Mucosa of descending colon (tissue), 3 donors: ENCODE measurements at regions not wholly inside any gene's neighbourhood (a gene's known extent, or its start where the extent isn't known, plus 50 kb on each side); places are given as distances from the start of the nearest gene placed in this dataset.
"Not testable (repeated sequence)": the region's sequence is repeated elsewhere in the genome, so short reads cannot be mapped to it uniquely, and the experiment has no call there.

Experiments
- ATAC-seq: fragments of 200-7000 bp; cut with Tn5 transposase; one replicate; pipeline ENCODE4 v1.9.1; 2020; ENCODE audit warnings: mild to moderate bottlenecking, moderate library complexity
- DNase-seq, 3 donors: peaks; one replicate each; pipeline ENCODE4 v3.0.0-alpha.2; 2020
- H3K36me3 ChIP-seq: fragments of 200-600 bp; one replicate; pipeline ENCODE4 v1.8.0; 2021; ENCODE audit warnings: low read depth, mild to moderate bottlenecking
- H3K4me1 ChIP-seq: fragments of 200-600 bp; one replicate; pipeline ENCODE4 v1.8.0; 2021; ENCODE audit warnings: low read depth, mild to moderate bottlenecking
- H3K4me3 ChIP-seq: fragments of 200-600 bp; one replicate; pipeline ENCODE4 v1.8.0; 2021; ENCODE audit warnings: mild to moderate bottlenecking
- H3K9me3 ChIP-seq: fragments of 200-600 bp; one replicate; pipeline ENCODE4 v1.8.0; 2021; ENCODE audit warnings: mild to moderate bottlenecking
- intact Hi-C, 2 donors: fragments of 100-400 bp; cut with DNase I in 1 of 2; cut with micrococcal nuclease in 1 of 2; formaldehyde crosslinking; loops; one replicate each; pipeline versions ENCODE4 v1.11.0 to v1.11.1; 2022; cut with DNase I, micrococcal nuclease
- TF ChIP-seq, protein P1 (sequence below): fragments of 200-600 bp; IDR thresholded peaks from one replicate; pipeline ENCODE4 v1.8.0; 2022; ENCODE audit warnings: antibody characterized with exemption, mild to moderate bottlenecking
- donor health status: DM: no; HTN: no; CAD: no; lungs with moderate emphysema.
- donor health status: DM: no; HTN: no; CAD: no.
- donor health status: DM: no; HTN: yes; CAD: no.

DNA sequence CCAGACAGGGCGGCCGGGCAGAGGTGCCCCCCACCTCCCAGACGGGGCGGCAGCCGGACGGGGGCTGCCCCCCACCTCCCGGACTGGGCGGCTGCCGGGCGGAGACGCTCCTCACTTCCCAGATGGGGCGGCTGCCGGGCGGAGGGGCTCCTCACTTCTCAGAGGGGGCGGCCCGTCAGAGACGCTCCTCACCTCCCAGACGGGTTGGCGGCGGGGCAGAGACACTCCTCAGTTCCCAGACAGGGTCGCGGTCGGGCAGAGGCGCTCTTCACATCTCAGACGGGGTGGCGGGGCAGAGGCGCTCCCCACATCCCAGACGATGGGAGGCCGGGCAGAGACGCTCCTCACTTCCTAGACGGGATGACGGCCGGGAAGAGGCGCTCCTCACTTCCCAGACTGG, 68.5 kb upstream of the GPC4 start:
- ATAC-seq = not testable (repeated sequence)

DNA sequence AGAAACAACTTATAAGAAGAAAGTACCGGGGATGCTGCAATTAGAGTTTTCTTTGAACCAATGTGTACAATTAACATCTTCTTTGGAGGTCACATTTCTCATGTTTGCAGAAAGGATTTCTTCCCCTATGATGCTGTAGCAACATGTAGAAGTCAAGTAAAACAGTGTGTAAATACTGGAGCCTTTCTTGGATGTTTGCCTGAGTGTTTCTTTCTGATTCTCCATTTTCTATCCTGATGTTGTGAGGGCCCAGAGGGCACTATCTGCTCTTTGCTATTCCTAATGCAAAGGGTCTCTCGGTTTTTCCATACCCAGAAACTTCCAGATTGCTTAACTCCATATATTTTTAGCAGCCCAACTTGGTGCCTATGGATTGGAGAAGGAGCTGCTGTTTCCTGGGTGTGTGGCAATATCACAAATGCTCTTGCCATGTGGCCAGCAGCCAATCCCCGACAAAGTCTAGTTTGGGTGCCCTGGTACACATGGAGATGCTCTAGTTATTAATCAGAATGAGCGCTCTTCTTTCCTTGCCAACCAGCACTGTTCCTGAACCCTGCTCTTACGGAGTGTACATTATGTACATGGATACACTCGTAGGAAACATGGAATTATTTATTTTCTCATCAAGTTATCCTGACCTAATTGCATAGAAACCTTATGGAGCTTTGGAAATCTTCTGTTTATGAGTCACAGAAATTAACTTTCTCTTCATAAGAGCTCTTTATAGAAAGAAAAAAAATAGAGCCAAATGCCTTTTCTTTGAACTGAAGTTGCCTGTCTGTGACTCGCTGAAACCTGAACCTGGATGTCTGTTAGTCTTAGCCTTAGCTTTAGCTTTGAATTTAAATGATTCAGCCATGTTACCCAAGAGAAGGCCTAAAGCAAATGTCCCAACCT, 67.0 kb upstream of the GPC4 start:
- Histone ChIP-seq H3K36me3 (no peaks in the 10 kb centered on the region), H3K4me3 (no peak overlapping the region), H3K4me1 (no peaks in the 10 kb centered on the region), H3K9me3 (no peaks in the 10 kb centered on the region)
- DNase-seq (no peak), ATAC-seq (no peak)
- intact Hi-C loops = no loop called here
- TF ChIP-seq, protein P1, sequence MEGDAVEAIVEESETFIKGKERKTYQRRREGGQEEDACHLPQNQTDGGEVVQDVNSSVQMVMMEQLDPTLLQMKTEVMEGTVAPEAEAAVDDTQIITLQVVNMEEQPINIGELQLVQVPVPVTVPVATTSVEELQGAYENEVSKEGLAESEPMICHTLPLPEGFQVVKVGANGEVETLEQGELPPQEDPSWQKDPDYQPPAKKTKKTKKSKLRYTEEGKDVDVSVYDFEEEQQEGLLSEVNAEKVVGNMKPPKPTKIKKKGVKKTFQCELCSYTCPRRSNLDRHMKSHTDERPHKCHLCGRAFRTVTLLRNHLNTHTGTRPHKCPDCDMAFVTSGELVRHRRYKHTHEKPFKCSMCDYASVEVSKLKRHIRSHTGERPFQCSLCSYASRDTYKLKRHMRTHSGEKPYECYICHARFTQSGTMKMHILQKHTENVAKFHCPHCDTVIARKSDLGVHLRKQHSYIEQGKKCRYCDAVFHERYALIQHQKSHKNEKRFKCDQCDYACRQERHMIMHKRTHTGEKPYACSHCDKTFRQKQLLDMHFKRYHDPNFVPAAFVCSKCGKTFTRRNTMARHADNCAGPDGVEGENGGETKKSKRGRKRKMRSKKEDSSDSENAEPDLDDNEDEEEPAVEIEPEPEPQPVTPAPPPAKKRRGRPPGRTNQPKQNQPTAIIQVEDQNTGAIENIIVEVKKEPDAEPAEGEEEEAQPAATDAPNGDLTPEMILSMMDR = no peak

More for the DNA sequence above, 68.5 kb upstream of the GPC4 start:
- H3K36me3 ChIP-seq, H3K4me1 ChIP-seq, H3K9me3 ChIP-seq, intact Hi-C loops, DNase-seq, H3K4me3 ChIP-seq: not testable (repeated sequence)

DNA sequence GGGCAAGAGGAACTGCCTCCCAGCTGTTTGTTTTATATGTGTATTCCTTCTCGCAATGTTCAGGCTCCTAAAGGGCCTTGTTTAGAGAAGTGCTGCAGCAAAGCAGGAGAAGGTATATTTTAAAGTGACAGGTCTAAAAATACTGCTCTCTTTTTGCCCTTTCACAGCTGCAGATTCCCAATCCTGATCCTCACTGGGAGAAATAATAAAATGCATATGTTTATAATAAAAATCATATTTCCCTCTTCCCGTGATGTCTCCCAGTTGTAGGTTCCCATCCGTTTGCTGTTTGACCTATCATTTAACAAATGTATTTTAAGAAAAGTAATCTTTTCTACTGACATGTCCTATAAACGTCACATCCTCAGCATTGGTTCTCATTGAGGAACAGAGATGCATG, 62.7 kb upstream of the GPC4 start:
- H3K4me1 ChIP-seq = no peaks in the 10 kb centered on the region
- TF ChIP-seq, protein P1 = no peak
- ATAC-seq (no peak), DNase-seq (no peak)
- no peaks in the 10 kb centered on the region for H3K9me3 ChIP-seq
- H3K36me3 ChIP-seq = no peaks in the 10 kb centered on the region
- intact Hi-C loops = no loop called here
- H3K4me3 ChIP-seq = no peak overlapping the region

DNA sequence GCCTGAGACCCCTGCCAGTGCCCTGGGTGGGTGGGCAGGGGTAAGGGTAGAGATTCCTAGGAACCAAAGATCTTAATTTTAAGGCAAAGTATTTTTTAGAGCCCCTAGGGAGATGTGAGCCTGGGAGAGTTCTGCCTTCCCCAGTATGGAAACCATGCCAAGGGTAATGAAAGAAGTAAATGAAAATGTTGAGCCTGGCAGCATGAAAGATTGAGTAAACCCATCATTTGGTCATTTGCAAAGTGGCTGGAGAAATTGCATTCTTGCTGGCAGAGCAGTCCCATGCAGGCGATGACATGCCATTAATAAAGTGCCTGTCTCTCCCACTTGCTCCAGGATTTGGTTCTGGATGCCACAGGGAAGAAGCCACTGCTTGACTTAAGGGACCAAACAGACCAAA, 60.7 kb upstream of the GPC4 start:
- H3K4me3 ChIP-seq = no peak overlapping the region
- TF ChIP-seq, protein P1 = no peak
- no peaks in the 10 kb centered on the region for H3K4me1 ChIP-seq
- no peaks in the 10 kb centered on the region for H3K36me3 ChIP-seq
- intact Hi-C loops = no loop called here
- DNase-seq (no peak), ATAC-seq (no peak)
- H3K9me3 ChIP-seq = no peaks in the 10 kb centered on the region

DNA sequence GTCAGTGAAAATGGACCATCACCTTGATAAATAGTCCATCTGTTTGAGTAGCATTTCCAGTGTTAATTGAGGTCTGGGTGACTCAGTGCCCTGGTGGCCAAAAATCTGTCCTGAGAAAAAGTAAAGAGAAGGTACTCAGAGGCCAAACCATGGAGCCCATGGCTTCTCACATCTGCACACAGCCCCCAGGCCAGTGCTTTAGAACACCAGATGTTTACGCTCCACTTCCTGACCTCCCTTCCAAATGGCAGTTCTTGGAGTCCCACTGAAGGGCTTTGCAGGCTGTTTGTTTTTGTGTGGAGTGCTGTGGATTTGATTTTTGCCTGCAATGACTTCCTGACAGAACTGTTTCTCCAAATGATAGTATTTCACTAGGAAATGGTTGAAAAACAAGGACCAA, 60.2 kb upstream of the GPC4 start:
- Histone ChIP-seq H3K4me3 (no peak overlapping the region), H3K36me3 (no peaks in the 10 kb centered on the region), H3K4me1 (no peaks in the 10 kb centered on the region), H3K9me3 (no peaks in the 10 kb centered on the region)
- ATAC-seq (no peak), DNase-seq (no peak)
- intact Hi-C loops = no loop called here
- TF ChIP-seq, protein P1 = no peak

DNA sequence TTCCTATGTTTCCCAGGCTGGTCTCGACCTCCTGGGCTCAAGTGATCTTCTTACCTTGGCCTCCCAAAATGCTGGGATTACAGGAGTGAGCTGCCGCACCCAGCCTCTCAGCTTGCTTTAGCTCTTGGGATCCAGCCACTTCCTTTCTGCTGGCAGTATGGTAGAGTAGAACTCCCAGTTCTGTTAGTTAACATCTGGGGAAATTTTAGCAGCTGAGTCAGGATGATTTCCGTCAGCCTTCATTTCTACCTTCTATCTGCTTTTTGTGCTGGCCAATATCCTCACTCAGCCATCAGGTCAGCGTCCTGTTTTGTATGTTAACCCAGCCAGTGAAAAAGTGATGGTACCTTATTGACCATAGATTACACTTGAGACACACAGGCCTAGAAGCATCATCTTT, 59.3 kb upstream of the GPC4 start:
- TF ChIP-seq, protein P1 = no peak
- intact Hi-C loops = no loop called here
- DNase-seq (no peak), ATAC-seq (no peak)
- H3K4me1 ChIP-seq = no peaks in the 10 kb centered on the region
- no peak overlapping the region for H3K4me3 ChIP-seq
- H3K36me3 ChIP-seq = no peaks in the 10 kb centered on the region
- H3K9me3 ChIP-seq = no peaks in the 10 kb centered on the region
